K562 (cell line): ENCODE measurements at regions not wholly inside any gene's neighbourhood (a gene's known extent, or its start where the extent isn't known, plus 50 kb on each side); places are given as distances from the start of the nearest gene placed in this dataset.

Experiments used
- ATAC-seq: fragments of 200-7000 bp; cut with Tn5 transposase; 3 replicates; pipeline ENCODE4 v1.9.1; 2020; ENCODE audit warnings: moderate library complexity
- BruUV-seq: library from RNA; stranded (reverse); fragments of 400-500 nt; replicated peaks from 2 replicates; lab custom pipeline; 2021; lab: Mats Ljungman, UMichigan
- CTCF ChIA-PET: fragments of 300-600 bp; formaldehyde crosslinking; extraction: SDS; loops from one replicate; lab custom pipeline; 2021; ENCODE audit warnings: low intra/inter-chr PET ratio; lab: Yijun Ruan, JAX
- POLR2A ChIA-PET: fragments of 300-600, 350-650 bp; sonication (Branson Sonifier 250); formaldehyde crosslinking; extraction: SDS; loops from one replicate; lab custom pipeline; 2021; ENCODE audit warnings: antibody characterized with exemption, inconsistent platforms; lab: Yijun Ruan, JAX
- DNase-seq, 4 experiments: peaks; one replicate each; pipeline versions ENCODE4 v3.0.0 to v3.0.0-alpha.2; 2011 to 2018; ENCODE audit warnings: low spot score in 3 of 4, mixed read lengths in 3 of 4; ENCODE audit errors: extremely low read depth in 1 of 4
- FAIRE-seq: peaks from 2 replicates; lab custom pipeline; 2011; peaks lifted over from hg19 to GRCh38; lab: Jason Lieb, UNC
- H2AFZ ChIP-seq: 2 replicates; pipeline ENCODE4 v1.6.0; 2011; ENCODE audit warnings: low read depth, low read length, control low read depth, inconsistent platforms
- H3K27ac ChIP-seq: fragments of 200-600 bp; 3 replicates; pipeline ENCODE4 v1.8.0; 2011; ENCODE audit warnings: low read depth, mild to moderate bottlenecking, control low read depth, inconsistent platforms, low read length, moderate library complexity, mixed read lengths; ENCODE audit errors: extremely low read depth
- H3K27me3 ChIP-seq, 2 experiments: fragments of 300-600 bp in 1 of 2; 2 replicates in 1 of 2; 3 replicates in 1 of 2; pipeline versions ENCODE4 v1.6.0 to v1.8.0; 2011; ENCODE audit warnings: inconsistent platforms in 2 of 2, low read length in 2 of 2, mild to moderate bottlenecking in 1 of 2, mixed read lengths in 1 of 2, moderate library complexity in 1 of 2; ENCODE audit not compliant: control insufficient read depth in 2 of 2, insufficient read depth in 2 of 2
- H3K36me3 ChIP-seq: fragments of 300-600 bp; 3 replicates; pipeline ENCODE4 v1.8.0; 2011; ENCODE audit warnings: mild to moderate bottlenecking, low read length, inconsistent platforms; ENCODE audit not compliant: control insufficient read depth, insufficient read depth
- H3K4me1 ChIP-seq, 2 experiments: fragments of 200-600 bp in 1 of 2; replicated peaks in 1 of 2; 2 replicates in 1 of 2; 3 replicates in 1 of 2; pipeline versions ENCODE4 v1.5.1 to v1.8.0; 2011; ENCODE audit warnings: inconsistent platforms in 2 of 2, low read length in 2 of 2, mild to moderate bottlenecking in 1 of 2, mixed read lengths in 1 of 2, moderate library complexity in 1 of 2; ENCODE audit not compliant: control insufficient read depth in 2 of 2, insufficient read depth in 2 of 2
- H3K4me2 ChIP-seq: 2 replicates; pipeline ENCODE4 v1.6.1; 2011; ENCODE audit warnings: low read length, control low read depth, inconsistent platforms, mixed read lengths; ENCODE audit not compliant: insufficient read depth
- H3K4me3 ChIP-seq: fragments of 200-600 bp; sonication (generic), shearing (Covaris generic); 2 replicates; pipeline ENCODE4 v1.5.1; 2016; ENCODE audit warnings: control low read depth, inconsistent platforms
- H3K79me2 ChIP-seq: fragments of 200-600 bp; 3 replicates; pipeline ENCODE4 v1.8.0; 2011; ENCODE audit warnings: low read length, inconsistent platforms; ENCODE audit not compliant: control insufficient read depth, insufficient read depth
- H3K9ac ChIP-seq, 2 experiments: 2 replicates each; pipeline versions ENCODE4 v1.6.0 to v1.6.1; 2011; ENCODE audit warnings: low read depth in 2 of 2, low read length in 2 of 2, control low read depth in 1 of 2, inconsistent platforms in 1 of 2, mild to moderate bottlenecking in 1 of 2, mixed read lengths in 1 of 2; ENCODE audit not compliant: insufficient read depth in 1 of 2
- H3K9me1 ChIP-seq: one replicate; pipeline ENCODE4 v1.6.0; 2011; ENCODE audit warnings: inconsistent platforms, mild to moderate bottlenecking, low read length, moderate library complexity; ENCODE audit not compliant: control insufficient read depth, insufficient read depth
- H3K9me3 ChIP-seq: replicated peaks from 2 replicates; pipeline ENCODE4 v1.5.1; 2011; ENCODE audit warnings: low read depth, low read length, inconsistent platforms; ENCODE audit not compliant: control insufficient read depth, insufficient read depth
- H4K20me1 ChIP-seq: replicated peaks from 2 replicates; pipeline ENCODE4 v1.6.1; 2011; ENCODE audit warnings: low read length, inconsistent platforms, mixed read lengths; ENCODE audit not compliant: control insufficient read depth, insufficient read depth
- ASH1L ChIP-seq: fragments of 450-650 bp; IDR thresholded peaks from 2 replicates; pipeline ENCODE4 v1.6.1; 2018; ENCODE audit warnings: borderline replicate concordance, mild to moderate bottlenecking, low read depth; ENCODE audit not compliant: partially characterized antibody
- BRD4 ChIP-seq: fragments of 200-600 bp; sonication (generic); IDR thresholded peaks from 2 replicates; pipeline ENCODE4 v1.6.1; 2017; ENCODE audit warnings: inconsistent platforms
- ELF4 ChIP-seq: fragments of 450-650 bp; formaldehyde crosslinking; IDR thresholded peaks from 2 replicates; pipeline ENCODE4 v1.4.0; 2022; ENCODE audit warnings: missing genetic modification characterization
- ETS1 ChIP-seq: conservative IDR thresholded peaks from 2 replicates; pipeline ENCODE4 v1.6.1; 2011; ENCODE audit warnings: low read depth, mild to moderate bottlenecking, low read length; ENCODE audit not compliant: control insufficient read depth
- ETV6 ChIP-seq, 3 experiments: fragments of 150-350 bp in 1 of 3; sonication (generic) in 1 of 3; formaldehyde crosslinking in 1 of 3; IDR thresholded peaks; 2 replicates each; pipeline versions ENCODE4 v1.6.1 to v1.8.0; 2014 to 2022; ENCODE audit warnings: borderline replicate concordance in 2 of 3, low read depth in 2 of 3, antibody characterized with exemption in 1 of 3, low read length in 1 of 3, mild to moderate bottlenecking in 1 of 3, missing genetic modification reagents in 1 of 3
- HMBOX1 ChIP-seq: sonication (generic); IDR thresholded peaks from 2 replicates; pipeline ENCODE4 v1.6.1; 2016
- HNRNPLL ChIP-seq: fragments of 200-400 bp; formaldehyde crosslinking; IDR thresholded peaks from 2 replicates; pipeline ENCODE4 v1.6.1; 2017; ENCODE audit warnings: low read length, low read depth, mild to moderate bottlenecking; ENCODE audit not compliant: poor library complexity, severe bottlenecking
- JUNB ChIP-seq: fragments of 450-650 bp; formaldehyde crosslinking; conservative IDR thresholded peaks from 2 replicates; pipeline ENCODE4 v1.4.0; 2020; ENCODE audit warnings: mild to moderate bottlenecking
- OTX1 ChIP-seq: fragments of 450-650 bp; formaldehyde crosslinking; IDR thresholded peaks from 2 replicates; pipeline ENCODE4 v1.4.0; 2022; ENCODE audit warnings: mild to moderate bottlenecking
- PHTF2 ChIP-seq: fragments of 250-450 bp; sonication (Bioruptor Pico); IDR thresholded peaks from 2 replicates; pipeline ENCODE4 v1.5.0; 2021; ENCODE audit warnings: mild to moderate bottlenecking
- PRDM10 ChIP-seq: fragments of 450-650 bp; IDR thresholded peaks from 2 replicates; pipeline ENCODE4 v1.6.1; 2018; ENCODE audit not compliant: partially characterized antibody
- TEAD4 ChIP-seq, 2 experiments: sonication (generic) in 1 of 2; formaldehyde crosslinking in 1 of 2; IDR thresholded peaks; 2 replicates each; pipeline versions ENCODE4 v1.6.1 to v1.8.0; 2012 to 2022; ENCODE audit warnings: borderline replicate concordance in 1 of 2, inconsistent platforms in 1 of 2, low read length in 1 of 2, mild to moderate bottlenecking in 1 of 2, missing genetic modification reagents in 1 of 2
- THAP7 ChIP-seq: fragments of 250-450 bp; sonication (Bioruptor Pico); IDR thresholded peaks from 2 replicates; pipeline ENCODE4 v1.5.0; 2021
- U2AF1 ChIP-seq: fragments of 200-400 bp; formaldehyde crosslinking; optimal IDR thresholded peaks from 2 replicates; pipeline ENCODE3; 2017; ENCODE audit warnings: mild to moderate bottlenecking, low read depth, low read length, moderate library complexity
- XRCC3 ChIP-seq: fragments of 450-650 bp; IDR thresholded peaks from 2 replicates; pipeline ENCODE4 v1.6.1; 2017; ENCODE audit warnings: mild to moderate bottlenecking, moderate library complexity
- WGBS: fragments of 100-300 bp; shearing (Covaris generic); methylation state at CpG from one replicate; pipeline ENCODE4 v1.1.6; 2016; ENCODE audit warnings: low coverage, mixed read lengths; ENCODE audit not compliant: insufficient coverage; ENCODE audit errors: missing lambda C conversion rate; 5-methylcytosine and 5-hydroxymethylcytosine counted together
- in situ Hi-C: fragments of 300-500 bp; cut with MboI; formaldehyde crosslinking; loops from 4 replicates; pipeline ENCODE4 v1.15.0; 2018; ENCODE audit warnings: inconsistent platforms, mixed read lengths
- intact Hi-C: fragments of 100-400 bp; cut with micrococcal nuclease; formaldehyde crosslinking; loops from 2 replicates; pipeline ENCODE4 v1.14.2; 2022

- no peak overlapping the region for H3K9ac ChIP-seq
- no peak for DNase-seq
- no peak overlapping the region for H3K27ac ChIP-seq
- no peak overlapping the region for H3K4me2 ChIP-seq
- no peak overlapping the region for H3K4me3 ChIP-seq
- no TSS peak for BruUV-seq
- H3K9me3 ChIP-seq = 0 out of 2 replicates have a peak, but pooled peaks cover 1% of the 10 kb centered on the region
- TF ChIP-seq PHTF2 (no peak), JUNB (CRISPR knock-in tag) (no peak), HMBOX1 (no peak), ELF4 (no peak), ETV6 (IDR thresholded peaks at IDR 0.05; ENCODE audit: borderline replicate concordance in 1 of 2, low read depth in 2 of 2, low read length in 1 of 2) (no peak), ETV6 (CRISPR knock-in tag; IDR thresholded peaks at IDR 0.05; ENCODE audit: borderline replicate concordance) (no peak), HNRNPLL (no peak), TEAD4 (IDR thresholded peaks at IDR 0.05; ENCODE audit: low read length) (no peak), TEAD4 (CRISPR knock-in tag; IDR thresholded peaks at IDR 0.05; ENCODE audit: borderline replicate concordance) (no peak), XRCC3 (no peak), OTX1 (CRISPR knock-in tag) (no peak), ASH1L (no peak), PRDM10 (no peak), ETS1 (no peak), BRD4 (no peak), U2AF1 (no peak), THAP7 (CRISPR knock-in tag) (no peak)
- ChIA-PET POLR2A (no interaction called here), CTCF (no interaction called here)
- intact Hi-C loops (no loop called here), in situ Hi-C loops (no loop called here)
- no peaks in the 10 kb centered on the region for H3K27me3 ChIP-seq
- WGBS = 2% methylated on average over 4 of the region's 4 CpGs
- no peaks in the 10 kb centered on the region for H3K4me1 ChIP-seq
- H3K79me2 ChIP-seq = no peaks in the 10 kb centered on the region
- no peaks in the 10 kb centered on the region for H3K9me1 ChIP-seq
- ATAC-seq = no peak
- H3K36me3 ChIP-seq = no peaks in the 10 kb centered on the region
- no peak overlapping the region for H2AFZ ChIP-seq
- H4K20me1 ChIP-seq = no peaks in the 10 kb centered on the region
- no peak for FAIRE-seq
These were observed 1232.5 kb upstream of the RAG2 start for GRCh38 chr11:37830529-37830928.
